ENCODE measurements at regions not wholly inside any gene's neighbourhood (a gene's known extent, or its start where the extent isn't known, plus 50 kb on each side); places are given as distances from the start of the nearest gene placed in this dataset.

DNA sequence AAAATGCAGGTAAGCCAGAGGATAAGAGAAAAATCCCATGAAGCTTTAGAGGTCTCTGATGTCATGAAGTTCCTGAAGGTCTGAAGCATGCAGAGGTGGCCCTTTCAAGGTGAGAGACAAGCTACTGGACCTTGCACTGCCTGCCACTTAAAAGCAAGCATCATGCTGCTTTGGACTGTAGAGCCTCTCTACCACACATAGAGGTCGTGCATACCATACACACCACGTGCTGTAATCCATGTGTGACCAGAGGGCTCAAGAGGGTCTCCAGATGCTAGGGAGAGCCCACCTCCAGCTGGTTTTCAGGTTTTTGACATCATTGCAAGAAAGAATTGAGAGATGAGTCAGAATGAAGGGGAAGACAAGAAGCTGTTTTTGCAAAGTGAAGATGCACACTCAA lies 436.4 kb downstream of the TCERG1L start:
- H3K27ac Mint-ChIP-seq (ENCODE audit: unreplicated experiment) = no peak overlapping the region
- peaks cover 13% of the 10 kb centered on the region for H3K9me3 Mint-ChIP-seq (ENCODE audit: low read depth, unreplicated experiment)
- no peaks in the 10 kb centered on the region for H3K27me3 Mint-ChIP-seq (ENCODE audit: unreplicated experiment)
- intact Hi-C loops (cut with micrococcal nuclease; ENCODE audit: unreplicated experiment) = no loop called here
- no peak overlapping the region for H3K4me3 Mint-ChIP-seq (ENCODE audit: low read depth, unreplicated experiment)
- CTCF ChIA-PET = no interaction called here
- no TSS peak for BruUV-seq (replicated peaks)
- no peak for TF ChIP-seq CTCF (IDR thresholded peaks at IDR 0.05; ENCODE audit: unreplicated experiment)
- DNase-seq = no peak
- no peaks in the 10 kb centered on the region for H3K4me1 Mint-ChIP-seq (ENCODE audit: low read depth, unreplicated experiment)
- no peaks in the 10 kb centered on the region for H3K36me3 Mint-ChIP-seq (ENCODE audit: insufficient read depth, unreplicated experiment)

DNA sequence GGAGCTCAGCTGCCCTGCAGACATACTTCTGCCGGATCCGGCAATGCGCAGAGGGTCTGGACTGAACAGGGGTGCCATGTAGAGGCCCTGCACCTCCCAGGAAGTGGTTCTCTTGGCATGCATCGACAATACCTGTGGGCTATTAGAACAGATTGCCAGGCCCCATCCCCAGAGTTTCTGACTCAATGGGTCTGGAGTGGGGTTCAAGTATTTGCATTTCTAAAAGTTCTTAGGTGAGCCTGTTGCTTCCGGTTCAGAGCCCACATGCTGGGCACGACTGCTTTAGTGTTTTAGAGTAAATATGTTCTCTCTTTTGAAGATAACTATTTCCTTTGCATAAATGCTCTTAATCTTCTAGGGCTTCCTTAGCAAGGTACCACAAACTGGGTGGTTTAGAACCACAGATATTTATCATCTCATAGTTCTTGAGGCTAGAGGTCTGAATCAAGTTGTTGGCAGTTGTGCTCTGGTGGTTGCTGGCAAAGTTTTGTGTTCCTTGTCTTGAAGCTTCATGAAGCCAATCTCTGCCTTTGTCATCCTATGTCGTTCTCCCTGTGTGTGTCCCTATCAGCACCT lies 435.5 kb downstream of the TCERG1L start:
- H3K4me3 Mint-ChIP-seq (ENCODE audit: low read depth, unreplicated experiment) = no peak overlapping the region
- no peaks in the 10 kb centered on the region for H3K4me1 Mint-ChIP-seq (ENCODE audit: low read depth, unreplicated experiment)
- no peak overlapping the region for H3K27ac Mint-ChIP-seq (ENCODE audit: unreplicated experiment)
- no peaks in the 10 kb centered on the region for H3K36me3 Mint-ChIP-seq (ENCODE audit: insufficient read depth, unreplicated experiment)
- no peak for DNase-seq
- peaks cover 11% of the 10 kb centered on the region for H3K9me3 Mint-ChIP-seq (ENCODE audit: low read depth, unreplicated experiment)
- TF ChIP-seq CTCF (IDR thresholded peaks at IDR 0.05; ENCODE audit: unreplicated experiment) = no peak
- no peaks in the 10 kb centered on the region for H3K27me3 Mint-ChIP-seq (ENCODE audit: unreplicated experiment)
- CTCF ChIA-PET = no interaction called here
- no TSS peak for BruUV-seq (replicated peaks)
- intact Hi-C loops (cut with micrococcal nuclease; ENCODE audit: unreplicated experiment) = no loop called here

DNA sequence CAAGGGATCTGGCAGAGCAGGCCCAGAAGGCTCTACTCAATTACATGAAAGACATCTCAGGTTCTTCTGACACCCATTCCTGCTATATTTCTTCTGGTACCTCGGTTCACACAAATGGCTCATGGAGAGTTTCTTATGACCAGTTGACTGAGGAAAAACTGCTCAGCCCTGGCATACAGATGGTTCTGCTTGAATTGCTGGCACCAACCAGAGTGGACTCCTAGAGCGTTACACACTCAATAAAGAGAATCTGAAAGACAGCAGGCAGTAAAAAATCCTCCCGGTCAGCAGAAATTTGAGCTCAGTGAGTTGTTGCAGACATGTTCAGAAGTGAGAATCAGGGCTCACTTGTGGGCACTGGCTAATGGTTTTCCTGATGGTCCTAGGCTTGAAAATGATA lies 434.4 kb downstream of the TCERG1L start:
- no peak overlapping the region for H3K27ac Mint-ChIP-seq (ENCODE audit: unreplicated experiment)
- H3K4me3 Mint-ChIP-seq (ENCODE audit: low read depth, unreplicated experiment) = no peak overlapping the region
- TF ChIP-seq CTCF (IDR thresholded peaks at IDR 0.05; ENCODE audit: unreplicated experiment) = no peak
- no peak for DNase-seq
- CTCF ChIA-PET = no interaction called here
- no TSS peak for BruUV-seq (replicated peaks)
- no peaks in the 10 kb centered on the region for H3K36me3 Mint-ChIP-seq (ENCODE audit: insufficient read depth, unreplicated experiment)
- H3K27me3 Mint-ChIP-seq (ENCODE audit: unreplicated experiment) = no peaks in the 10 kb centered on the region
- intact Hi-C loops (cut with micrococcal nuclease; ENCODE audit: unreplicated experiment) = no loop called here
- H3K4me1 Mint-ChIP-seq (ENCODE audit: low read depth, unreplicated experiment) = no peaks in the 10 kb centered on the region
- peaks cover 8% of the 10 kb centered on the region for H3K9me3 Mint-ChIP-seq (ENCODE audit: low read depth, unreplicated experiment)

DNA sequence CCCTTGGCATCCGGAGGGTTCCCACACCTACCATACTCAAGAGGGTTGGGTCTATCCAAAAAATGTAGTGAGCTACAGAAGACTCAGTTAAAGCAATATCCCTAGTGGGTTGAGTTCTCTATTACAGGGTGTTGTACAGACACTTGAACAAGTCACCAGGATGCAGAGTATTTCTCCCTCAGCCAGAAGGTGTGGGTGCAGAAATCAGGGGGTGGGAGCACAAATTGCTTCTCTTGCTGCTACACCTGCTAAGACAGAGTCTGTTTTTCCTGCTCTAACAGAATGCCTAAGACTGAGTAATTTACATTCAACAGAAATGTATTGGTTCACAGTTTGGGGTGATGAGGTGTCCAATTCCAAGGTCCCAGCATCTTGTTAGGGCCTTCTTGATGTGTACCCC lies 433.4 kb downstream of the TCERG1L start:
- CTCF ChIA-PET = no interaction called here
- H3K9me3 Mint-ChIP-seq (ENCODE audit: low read depth, unreplicated experiment) = peaks cover 8% of the 10 kb centered on the region
- no peak for TF ChIP-seq CTCF (IDR thresholded peaks at IDR 0.05; ENCODE audit: unreplicated experiment)
- no TSS peak for BruUV-seq (replicated peaks)
- intact Hi-C loops (cut with micrococcal nuclease; ENCODE audit: unreplicated experiment) = no loop called here
- no peak for DNase-seq
- no peaks in the 10 kb centered on the region for H3K36me3 Mint-ChIP-seq (ENCODE audit: insufficient read depth, unreplicated experiment)
- no peaks in the 10 kb centered on the region for H3K27me3 Mint-ChIP-seq (ENCODE audit: unreplicated experiment)
- no peak overlapping the region for H3K27ac Mint-ChIP-seq (ENCODE audit: unreplicated experiment)
- H3K4me3 Mint-ChIP-seq (ENCODE audit: low read depth, unreplicated experiment) = no peak overlapping the region
- no peaks in the 10 kb centered on the region for H3K4me1 Mint-ChIP-seq (ENCODE audit: low read depth, unreplicated experiment)
